ENCODE measurements at regions not wholly inside any gene's neighbourhood (a gene's known extent, or its start where the extent isn't known, plus 50 kb on each side); places are given as distances from the start of the nearest gene placed in this dataset.

DNA sequence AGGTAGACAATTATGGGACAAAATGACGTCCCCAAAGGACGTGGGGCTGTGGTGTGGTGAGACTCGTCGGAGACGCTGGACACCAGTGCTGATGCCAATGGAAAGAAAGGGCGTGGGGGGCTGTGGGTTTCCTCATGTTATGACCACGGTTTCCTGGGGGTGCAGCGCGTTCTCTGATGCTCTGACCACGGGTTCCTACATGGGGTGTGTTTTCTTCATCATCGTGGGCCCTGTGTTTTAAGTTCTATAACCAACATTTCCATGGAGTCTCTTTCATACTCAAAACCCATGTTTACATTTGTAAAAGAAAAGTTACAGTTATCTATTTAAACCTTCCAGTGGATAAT lies 141.6 kb downstream of the RTP5 start:
- Histone ChIP-seq H3K79me2 (ENCODE audit: insufficient read depth, low read length) (no peaks in the 10 kb centered on the region), H3K27ac (ENCODE audit: low read depth, low read length) (no peak overlapping the region), H3K9ac (ENCODE audit: low read length) (no peak overlapping the region), H3K9me2 (replicated peaks; ENCODE audit: insufficient read depth, low read length) (no peaks in the 10 kb centered on the region), H3K4me2 (ENCODE audit: low read depth, low read length, poor library complexity, severe bottlenecking) (no peak overlapping the region), H3K36me3 (ENCODE audit: low read length) (no peaks in the 10 kb centered on the region), H3K27me3 (ENCODE audit: low read length) (no peaks in the 10 kb centered on the region), H2AFZ (ENCODE audit: low read depth, low read length, severe bottlenecking) (no peak overlapping the region), H4K20me1 (ENCODE audit: low read depth, low read length) (no peaks in the 10 kb centered on the region), H3K4me3 (ENCODE audit: insufficient read depth, low read length, poor library complexity, severe bottlenecking) (no peak overlapping the region), H3K9me3 (ENCODE audit: insufficient read depth, low read length) (no peaks in the 10 kb centered on the region), H3F3A (ENCODE audit: insufficient read depth) (peaks cover 12% of the 10 kb centered on the region)
- TF ChIP-seq EZH2phosphoT487 (conservative IDR thresholded peaks at IDR 0.05; ENCODE audit: low read length) (no peak), CTCF (IDR thresholded peaks at IDR 0.05; ENCODE audit: insufficient read depth, low read length, poor library complexity, severe bottlenecking) (no peak)

DNA sequence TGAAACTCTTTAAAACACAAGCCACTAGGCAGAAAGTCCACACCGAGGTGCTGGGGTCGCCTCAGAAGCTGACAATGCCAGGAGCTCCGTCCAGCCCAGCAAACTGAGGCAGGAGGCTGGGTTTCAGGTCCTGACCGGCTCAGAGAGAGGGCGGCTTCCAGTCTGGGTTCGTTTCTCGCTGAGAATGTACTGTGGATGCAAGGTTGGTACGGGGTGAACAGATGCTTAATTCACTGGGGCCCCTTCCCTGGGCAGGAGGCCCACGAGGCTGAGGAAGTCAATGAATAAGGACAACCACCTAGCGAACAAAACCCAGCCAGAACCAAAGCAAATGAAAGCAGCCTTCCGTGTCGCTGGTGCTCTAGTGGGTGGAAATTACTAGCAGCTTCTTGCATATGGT lies 142.0 kb downstream of the RTP5 start:
- no peaks in the 10 kb centered on the region for H3K9me2 ChIP-seq (replicated peaks; ENCODE audit: insufficient read depth, low read length)
- no peak overlapping the region for H2AFZ ChIP-seq (ENCODE audit: low read depth, low read length, severe bottlenecking)
- H3K9me3 ChIP-seq (ENCODE audit: insufficient read depth, low read length), result no peaks in the 10 kb centered on the region
- no peaks in the 10 kb centered on the region for H3K79me2 ChIP-seq (ENCODE audit: insufficient read depth, low read length)
- H3F3A ChIP-seq (ENCODE audit: insufficient read depth), result peaks cover 12% of the 10 kb centered on the region
- no peak overlapping the region for H3K27ac ChIP-seq (ENCODE audit: low read depth, low read length)
- H4K20me1 ChIP-seq (ENCODE audit: low read depth, low read length), result no peaks in the 10 kb centered on the region
- no peak overlapping the region for H3K9ac ChIP-seq (ENCODE audit: low read length)
- no peak overlapping the region for H3K4me3 ChIP-seq (ENCODE audit: insufficient read depth, low read length, poor library complexity, severe bottlenecking)
- no peaks in the 10 kb centered on the region for H3K36me3 ChIP-seq (ENCODE audit: low read length)
- H3K4me2 ChIP-seq (ENCODE audit: low read depth, low read length, poor library complexity, severe bottlenecking), result no peak overlapping the region
- no peak for TF ChIP-seq CTCF (IDR thresholded peaks at IDR 0.05; ENCODE audit: insufficient read depth, low read length, poor library complexity, severe bottlenecking)
- H3K27me3 ChIP-seq (ENCODE audit: low read length), result no peaks in the 10 kb centered on the region

- no peaks in the 10 kb centered on the region for H3K9me2 ChIP-seq (replicated peaks; ENCODE audit: insufficient read depth, low read length)
- H3K4me3 ChIP-seq (ENCODE audit: insufficient read depth, low read length, poor library complexity, severe bottlenecking), result no peak overlapping the region
- no peaks in the 10 kb centered on the region for H3K9me3 ChIP-seq (ENCODE audit: insufficient read depth, low read length)
- H3K27me3 ChIP-seq (ENCODE audit: low read length), result no peaks in the 10 kb centered on the region
- H3F3A ChIP-seq (ENCODE audit: insufficient read depth), result peaks cover 12% of the 10 kb centered on the region
- H2AFZ ChIP-seq (ENCODE audit: low read depth, low read length, severe bottlenecking), result no peak overlapping the region
- H3K4me2 ChIP-seq (ENCODE audit: low read depth, low read length, poor library complexity, severe bottlenecking), result no peak overlapping the region
- no peak for TF ChIP-seq EZH2phosphoT487 (conservative IDR thresholded peaks at IDR 0.05; ENCODE audit: low read length)
- no peak for TF ChIP-seq CTCF (IDR thresholded peaks at IDR 0.05; ENCODE audit: insufficient read depth, low read length, poor library complexity, severe bottlenecking)
- H3K27ac ChIP-seq (ENCODE audit: low read depth, low read length), result no peak overlapping the region
- no peaks in the 10 kb centered on the region for H3K36me3 ChIP-seq (ENCODE audit: low read length)
- H3K9ac ChIP-seq (ENCODE audit: low read length), result no peak overlapping the region
- no peaks in the 10 kb centered on the region for H4K20me1 ChIP-seq (ENCODE audit: low read depth, low read length)
- no peaks in the 10 kb centered on the region for H3K79me2 ChIP-seq (ENCODE audit: insufficient read depth, low read length)
Measured at GRCh38 chr2:242011991-242012764, 142.6 kb downstream of the RTP5 start.

Measured in SU-DHL-6 (cell line).